Activated naive CD8-positive, alpha-beta T cell treated with anti-CD3 and anti-CD28 coated beads, Interleukin-2, amount 50 U/mL, for 16 hours (primary cell): ENCODE measurements at regions not wholly inside any gene's neighbourhood (a gene's known extent, or its start where the extent isn't known, plus 50 kb on each side); places are given as distances from the start of the nearest gene placed in this dataset.

Source experiments
- DNase-seq: peaks from one replicate; pipeline ENCODE4 v3.0.0-alpha.2; 2020; ENCODE audit warnings: low read depth, low spot score

DNA sequence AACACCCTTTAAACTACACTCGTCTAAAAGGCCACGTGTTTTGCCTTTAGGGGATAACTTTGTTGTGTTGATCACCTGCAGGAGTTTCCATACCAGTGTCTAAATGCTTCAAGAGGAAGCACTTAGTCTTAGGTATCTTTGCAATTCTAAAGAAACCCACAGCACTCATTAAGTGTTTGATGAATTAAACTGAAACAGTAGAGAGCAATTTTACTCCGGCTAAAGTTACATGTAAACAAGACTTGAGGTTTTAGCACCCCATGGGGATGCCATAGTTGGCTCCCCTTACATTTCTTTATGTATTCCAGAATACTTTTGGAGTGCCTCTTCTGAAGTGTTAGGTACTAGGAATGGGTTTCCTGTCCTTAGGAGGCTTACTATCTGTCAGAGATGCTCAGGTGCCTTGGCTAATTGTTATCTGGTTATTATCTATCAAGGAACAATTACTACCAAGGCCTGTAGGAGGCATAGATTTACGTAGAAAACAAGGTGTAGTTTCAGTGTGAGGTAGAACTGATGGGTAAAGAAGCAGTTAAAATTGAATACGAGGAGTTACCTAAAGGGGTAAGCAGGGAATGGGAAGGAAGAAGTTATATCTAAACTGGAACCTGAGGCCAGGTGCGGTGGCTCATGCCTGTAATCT, 176.8 kb upstream of the SAMSN1 start:
- DNase-seq, result no peak

DNA sequence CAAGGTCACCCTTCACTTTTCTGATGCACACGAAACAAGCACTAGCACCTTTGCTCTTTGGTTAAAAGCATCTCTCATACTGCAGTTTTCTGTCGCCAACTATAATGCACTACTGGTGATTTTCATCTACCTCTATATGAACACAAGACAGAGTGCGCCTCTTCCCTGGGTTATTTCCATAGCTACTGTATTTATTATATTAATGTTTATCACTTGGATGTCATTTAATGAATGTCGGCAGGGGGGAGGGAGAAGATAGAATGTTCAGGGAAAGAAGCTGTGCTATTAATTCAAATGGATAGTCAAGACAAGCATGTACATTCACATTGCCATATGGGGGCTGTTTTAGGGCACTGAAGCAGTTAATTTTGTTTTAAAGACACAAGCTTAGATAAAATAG, 174.1 kb upstream of the SAMSN1 start:
- no peak for DNase-seq

DNA sequence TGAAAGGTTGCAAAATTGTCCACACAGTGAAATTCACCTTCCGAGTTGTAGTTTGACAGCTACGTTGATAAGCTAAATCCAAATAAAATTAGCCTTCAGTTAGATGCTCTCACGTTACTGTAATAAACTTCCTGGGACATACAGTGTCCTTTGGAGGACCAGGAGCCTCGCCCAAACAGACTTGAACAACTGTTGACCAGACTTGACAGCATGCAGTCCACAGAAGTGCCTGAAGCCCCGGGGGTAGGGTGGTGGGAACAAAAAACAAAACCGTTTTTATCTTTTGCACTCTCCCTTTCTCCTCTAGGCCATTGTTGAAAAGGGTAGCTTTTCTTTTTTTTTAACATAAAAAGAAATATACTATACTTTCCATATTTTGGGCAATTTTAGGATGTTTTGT, 172.8 kb upstream of the SAMSN1 start:
- DNase-seq, result no peak

DNA sequence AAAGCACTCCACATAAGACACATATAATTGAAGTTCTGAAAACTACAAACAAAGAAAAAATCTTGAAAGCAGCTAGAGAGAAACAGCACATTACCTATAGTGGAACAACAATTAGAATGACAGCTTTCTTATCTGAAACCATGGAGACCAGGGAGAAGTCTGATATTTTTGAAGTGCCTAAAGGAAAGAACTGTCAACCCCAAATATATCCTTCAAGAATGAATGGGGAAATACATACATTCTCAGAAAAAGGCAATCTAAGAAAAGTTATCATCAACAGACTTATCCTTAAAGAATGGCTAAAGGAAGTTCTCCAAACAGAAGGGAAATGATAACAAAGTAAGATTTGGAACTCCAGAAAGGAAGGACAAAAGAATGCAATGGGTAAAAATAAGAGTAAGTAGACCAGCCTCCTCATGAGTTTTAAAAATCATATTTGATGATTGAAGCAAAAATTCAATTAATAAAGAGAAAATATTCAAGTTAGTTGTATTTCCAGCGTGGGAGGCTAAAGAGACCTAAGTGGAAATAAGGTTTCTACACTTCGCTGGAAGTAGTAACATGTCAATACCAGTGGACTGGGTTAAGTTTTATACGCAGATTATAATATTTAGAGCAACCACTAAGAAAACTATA, 170.8 kb upstream of the SAMSN1 start:
- DNase-seq, result no peak

DNA sequence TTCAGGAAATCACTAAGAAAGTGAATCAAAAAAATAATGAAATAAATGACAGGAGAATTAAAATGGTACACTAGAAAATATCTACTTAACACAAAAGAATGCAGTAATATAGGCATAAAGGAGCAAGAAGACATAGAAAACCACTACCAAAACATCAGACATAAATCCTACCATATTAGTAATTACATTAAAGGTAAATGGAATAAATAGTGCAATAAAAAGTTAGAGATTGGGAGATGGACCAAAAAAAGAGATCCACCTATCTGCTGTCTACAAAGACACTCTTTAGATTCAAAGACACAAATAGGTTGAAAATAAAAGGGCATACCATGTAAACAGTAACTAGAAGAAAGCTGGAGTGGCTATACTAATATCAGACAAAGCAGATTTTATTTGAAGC, 167.0 kb upstream of the SAMSN1 start:
- DNase-seq, result no peak

DNA sequence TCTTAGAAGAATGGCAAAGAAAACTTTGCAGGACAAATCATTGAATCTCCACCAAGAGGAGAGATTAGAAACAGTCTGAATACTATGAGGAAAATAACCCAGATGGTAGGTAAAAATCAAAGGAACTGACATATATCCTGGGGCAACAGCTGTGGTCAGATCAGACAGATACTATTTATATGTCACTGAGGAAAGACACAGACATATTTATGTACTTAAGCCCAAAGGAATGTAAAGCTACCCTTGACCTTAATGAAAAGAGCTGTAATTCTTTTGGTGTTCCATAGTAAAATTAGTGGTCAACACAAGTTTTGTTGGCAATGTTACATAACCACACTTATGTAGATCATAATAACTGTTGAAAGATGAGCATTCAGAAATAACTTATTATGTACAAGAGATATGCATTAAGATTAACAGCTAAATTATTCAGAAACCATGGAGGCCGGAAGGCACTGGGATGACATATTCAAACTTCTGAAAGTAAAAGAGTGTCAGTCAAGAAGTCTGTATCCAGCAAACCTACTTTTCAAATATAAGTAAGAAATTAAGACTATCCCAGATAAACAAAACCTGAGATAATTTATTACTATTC, 166.1 kb upstream of the SAMSN1 start:
- no peak for DNase-seq

DNA sequence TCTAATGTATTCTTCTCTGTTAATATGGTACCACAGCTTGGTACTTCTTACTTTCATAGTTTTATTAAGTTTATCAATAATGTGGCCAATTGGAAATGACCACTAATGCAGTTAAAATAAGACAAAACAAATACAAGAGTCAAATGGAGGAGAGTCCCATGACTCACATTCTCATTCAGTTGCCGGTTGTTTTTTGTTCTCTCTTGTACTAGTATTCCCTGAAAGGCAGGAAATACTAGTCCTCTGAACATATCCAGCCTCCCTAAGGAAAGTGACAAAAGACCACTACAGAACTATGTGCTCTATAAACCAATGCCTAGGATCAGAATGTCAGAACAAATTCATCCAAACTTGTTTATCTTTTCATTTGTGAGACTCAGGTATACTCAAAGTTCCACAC, 165.2 kb upstream of the SAMSN1 start:
- no peak for DNase-seq

DNA sequence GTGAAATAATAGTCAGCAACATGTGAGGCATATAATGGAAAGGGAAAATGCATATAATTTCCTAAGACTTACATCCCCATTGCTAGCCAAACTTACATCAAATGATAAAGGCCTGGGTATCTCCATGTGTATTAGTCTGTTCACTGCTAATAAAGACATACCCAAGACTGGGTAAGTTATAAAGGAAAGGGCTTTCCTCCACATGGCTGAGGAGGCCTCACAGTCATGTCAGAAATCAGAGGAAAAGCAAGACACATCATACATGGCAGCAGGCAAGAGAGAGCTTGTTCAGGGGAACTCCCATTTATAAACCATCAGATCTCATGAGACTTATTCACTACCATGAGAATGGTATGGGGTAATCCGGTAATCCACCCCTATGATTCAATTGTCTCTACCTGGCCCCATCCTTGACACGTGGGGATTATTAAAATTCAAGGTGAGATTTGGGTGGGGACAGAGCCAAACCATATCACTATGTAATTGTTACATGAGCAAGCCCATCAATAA, 161.5 kb upstream of the SAMSN1 start:
- no peak for DNase-seq

DNA sequence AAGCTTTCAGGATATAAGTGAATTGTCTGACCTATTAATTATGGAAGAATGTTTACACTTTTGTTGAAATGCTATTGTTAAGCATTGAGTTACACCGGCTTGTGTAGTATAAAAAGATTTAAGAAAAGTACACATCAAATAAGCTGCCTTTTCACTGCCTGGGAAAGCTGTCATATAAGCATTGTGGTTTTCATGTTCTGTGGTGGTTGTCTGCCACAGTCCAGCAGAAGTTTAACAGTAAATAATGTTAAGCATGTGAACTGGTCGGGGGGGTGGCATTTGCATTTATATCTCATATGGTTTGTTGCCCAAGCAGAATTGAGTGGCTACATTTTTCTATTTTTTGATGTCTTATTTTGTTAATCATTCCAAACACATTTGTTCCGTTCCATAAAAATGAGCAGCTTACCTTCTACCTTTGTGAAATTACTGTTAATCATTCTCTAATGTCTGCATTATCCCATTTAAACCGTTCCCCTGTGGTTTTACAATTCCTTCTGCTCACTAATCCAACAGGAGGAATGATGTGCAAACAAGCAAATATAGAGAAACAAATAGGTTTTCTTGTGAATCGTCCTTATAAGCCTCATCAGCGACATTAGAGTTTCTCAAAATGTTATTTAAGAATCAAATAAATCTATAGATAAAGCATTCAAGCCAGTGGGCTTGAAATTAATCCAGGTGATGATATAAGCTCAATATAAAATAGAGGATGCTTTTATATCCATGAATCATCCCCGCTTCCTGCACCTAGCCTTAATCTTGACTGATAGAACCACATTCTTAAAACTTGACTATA, 160.8 kb upstream of the SAMSN1 start:
- no peak for DNase-seq

- no peak for DNase-seq
Observed at GRCh38 chr21:14699433-14700407, 153.6 kb upstream of the SAMSN1 start.

GRCh38 chr21:14697769-14698168, 151.7 kb upstream of the SAMSN1 start:
- no peak for DNase-seq

- no peak for DNase-seq
Observed at GRCh38 chr21:14694817-14695216, 148.7 kb upstream of the SAMSN1 start.

DNA sequence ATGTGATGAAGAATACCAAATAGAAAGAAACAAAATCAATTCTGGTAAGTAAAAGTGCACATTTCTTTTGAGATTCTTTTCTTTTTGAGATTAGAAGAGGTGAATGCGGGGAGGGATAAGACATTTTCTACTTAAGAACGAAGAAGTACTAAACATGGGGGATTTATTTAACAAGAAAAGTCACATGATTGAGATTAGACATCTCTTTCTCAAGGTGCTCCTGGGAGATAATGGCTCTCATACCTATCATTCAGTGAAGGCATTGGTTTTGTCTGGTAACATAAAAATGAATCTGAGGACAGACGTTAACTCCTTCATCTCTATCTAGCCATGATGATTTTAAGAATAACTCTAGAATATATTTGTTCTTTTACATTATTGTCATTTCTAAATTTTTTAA, 147.9 kb upstream of the SAMSN1 start:
- no peak for DNase-seq

DNA sequence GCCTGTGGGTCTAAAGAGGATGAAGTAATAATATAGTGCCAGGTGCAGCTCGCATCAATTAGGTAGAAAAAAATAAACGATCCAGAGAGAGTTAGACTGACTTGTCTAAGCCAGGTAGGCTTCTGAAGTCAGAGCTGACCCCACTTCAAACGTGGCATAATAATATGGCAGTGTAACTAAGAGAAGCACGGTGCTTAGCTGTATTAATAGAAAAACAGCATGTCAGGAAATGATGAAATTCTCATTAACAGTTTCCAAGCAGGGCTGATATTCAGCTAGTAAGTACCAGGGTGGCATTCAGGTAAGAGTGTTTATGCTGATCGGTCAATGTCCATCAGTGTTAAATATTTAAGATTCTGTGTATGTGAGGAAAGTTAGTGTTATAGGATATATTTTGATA, 145.8 kb upstream of the SAMSN1 start:
- DNase-seq, result no peak

GRCh38 chr21:14690886-14691285, 144.8 kb upstream of the SAMSN1 start:
- no peak for DNase-seq

DNA sequence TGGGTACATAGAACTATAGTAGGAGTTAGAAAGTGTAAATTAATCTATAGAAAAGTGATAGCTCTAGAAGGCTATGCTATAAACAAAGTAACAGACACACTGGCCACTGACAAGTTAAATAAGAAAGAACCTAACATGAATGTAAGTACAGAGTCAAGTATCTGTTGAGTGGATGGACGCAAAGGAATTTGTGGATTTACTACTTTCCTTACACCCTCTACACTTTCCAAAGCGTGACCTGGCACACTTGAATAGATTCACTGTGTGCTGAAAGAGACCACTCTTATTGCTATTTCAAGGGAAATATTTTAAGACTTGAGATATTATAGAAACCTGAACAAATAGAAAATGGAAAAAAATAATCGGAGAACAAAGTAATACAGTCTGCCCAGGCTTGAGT, 142.8 kb upstream of the SAMSN1 start:
- no peak for DNase-seq

- DNase-seq, result no peak
Observed at GRCh38 chr21:14688412-14688811, 142.3 kb upstream of the SAMSN1 start.

- DNase-seq, result no peak
Observed at GRCh38 chr21:14687268-14687625, 141.1 kb upstream of the SAMSN1 start.

DNA sequence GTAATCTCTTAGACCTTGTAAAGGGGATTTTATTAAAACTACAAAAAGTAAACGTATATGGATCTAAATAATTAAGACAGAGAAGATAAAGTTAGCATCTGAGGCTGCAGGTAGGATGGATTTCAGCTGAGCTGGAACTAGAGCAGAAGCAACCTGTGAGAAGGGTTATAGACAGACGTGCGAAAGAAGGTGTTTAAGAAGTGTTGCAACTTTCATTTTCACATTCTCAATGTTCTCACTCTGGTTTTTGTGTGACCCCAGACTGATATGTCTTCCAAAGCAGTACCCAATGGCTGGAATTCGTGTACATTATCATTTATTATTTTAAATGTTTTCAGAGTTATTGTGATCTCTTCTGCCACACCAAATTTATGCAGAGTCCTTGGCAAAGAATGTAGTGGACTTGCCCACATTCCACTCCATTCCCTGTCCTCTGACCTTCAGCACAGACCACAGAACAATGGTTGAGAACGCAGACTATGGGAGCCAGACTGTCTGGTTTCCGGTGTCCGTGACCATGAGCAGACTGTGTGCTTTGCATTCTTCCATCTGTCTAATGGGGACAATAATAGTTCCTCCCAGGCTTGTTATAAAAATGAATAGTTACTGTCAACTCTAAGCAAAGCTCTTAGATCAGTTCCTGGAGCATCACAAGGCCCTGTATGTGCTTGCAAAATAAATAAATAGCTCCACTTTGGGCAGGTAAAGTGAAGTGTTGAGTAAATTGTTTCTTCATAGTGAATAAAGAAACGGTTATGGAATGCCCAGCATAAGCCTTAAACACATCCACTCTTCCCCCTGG, 140.6 kb upstream of the SAMSN1 start:
- DNase-seq, result no peak

DNA sequence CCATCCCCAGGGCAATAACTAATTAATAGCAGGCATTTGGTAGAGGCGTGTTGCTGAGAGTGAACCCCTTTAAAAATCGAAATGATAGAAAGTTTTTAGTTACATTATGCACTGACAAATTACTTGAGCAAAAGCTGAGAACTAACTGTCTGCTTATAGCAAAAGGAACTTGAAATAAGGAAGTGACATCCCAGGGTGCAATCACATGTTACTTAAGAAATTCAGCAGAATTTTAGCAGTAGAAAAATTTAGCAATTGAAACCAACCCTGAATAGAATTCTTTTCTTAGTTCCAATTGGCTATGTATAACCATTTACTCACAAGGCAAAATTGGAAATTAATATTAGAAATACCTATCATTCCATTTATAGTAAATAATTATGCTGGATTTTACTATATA, 139.5 kb upstream of the SAMSN1 start:
- DNase-seq, result no peak
